ENCODE measurements at regions not wholly inside any gene's neighbourhood (a gene's known extent, or its start where the extent isn't known, plus 50 kb on each side); places are given as distances from the start of the nearest gene placed in this dataset.

DNA sequence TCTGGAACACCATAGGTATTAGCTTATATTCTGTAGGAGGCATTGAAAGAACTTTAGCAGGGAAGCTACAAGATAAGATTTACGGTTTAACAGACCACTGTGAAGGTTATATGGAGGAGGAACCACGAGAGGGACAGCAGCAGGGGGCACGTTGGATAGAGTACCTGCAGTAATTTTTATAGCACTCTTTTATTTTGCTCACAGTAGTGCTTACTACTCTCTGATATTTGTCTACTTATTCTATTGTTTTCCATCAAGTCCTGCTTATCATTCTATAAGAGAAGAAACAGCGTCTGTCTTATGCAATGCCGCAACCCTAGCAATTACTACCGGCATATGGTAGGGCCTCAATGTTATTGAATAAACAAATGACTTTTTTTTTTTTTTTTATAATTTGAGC, 122.5 kb downstream of the PCDH7 start:
- no peak overlapping the region for H3K4me3 ChIP-seq (ENCODE audit: low read length)
- TF ChIP-seq, protein P1, sequence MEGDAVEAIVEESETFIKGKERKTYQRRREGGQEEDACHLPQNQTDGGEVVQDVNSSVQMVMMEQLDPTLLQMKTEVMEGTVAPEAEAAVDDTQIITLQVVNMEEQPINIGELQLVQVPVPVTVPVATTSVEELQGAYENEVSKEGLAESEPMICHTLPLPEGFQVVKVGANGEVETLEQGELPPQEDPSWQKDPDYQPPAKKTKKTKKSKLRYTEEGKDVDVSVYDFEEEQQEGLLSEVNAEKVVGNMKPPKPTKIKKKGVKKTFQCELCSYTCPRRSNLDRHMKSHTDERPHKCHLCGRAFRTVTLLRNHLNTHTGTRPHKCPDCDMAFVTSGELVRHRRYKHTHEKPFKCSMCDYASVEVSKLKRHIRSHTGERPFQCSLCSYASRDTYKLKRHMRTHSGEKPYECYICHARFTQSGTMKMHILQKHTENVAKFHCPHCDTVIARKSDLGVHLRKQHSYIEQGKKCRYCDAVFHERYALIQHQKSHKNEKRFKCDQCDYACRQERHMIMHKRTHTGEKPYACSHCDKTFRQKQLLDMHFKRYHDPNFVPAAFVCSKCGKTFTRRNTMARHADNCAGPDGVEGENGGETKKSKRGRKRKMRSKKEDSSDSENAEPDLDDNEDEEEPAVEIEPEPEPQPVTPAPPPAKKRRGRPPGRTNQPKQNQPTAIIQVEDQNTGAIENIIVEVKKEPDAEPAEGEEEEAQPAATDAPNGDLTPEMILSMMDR (conservative IDR thresholded peaks at IDR 0.05; ENCODE audit: low read length), result no peak
- DNase-seq (ENCODE audit: low read depth), result no peak

DNA sequence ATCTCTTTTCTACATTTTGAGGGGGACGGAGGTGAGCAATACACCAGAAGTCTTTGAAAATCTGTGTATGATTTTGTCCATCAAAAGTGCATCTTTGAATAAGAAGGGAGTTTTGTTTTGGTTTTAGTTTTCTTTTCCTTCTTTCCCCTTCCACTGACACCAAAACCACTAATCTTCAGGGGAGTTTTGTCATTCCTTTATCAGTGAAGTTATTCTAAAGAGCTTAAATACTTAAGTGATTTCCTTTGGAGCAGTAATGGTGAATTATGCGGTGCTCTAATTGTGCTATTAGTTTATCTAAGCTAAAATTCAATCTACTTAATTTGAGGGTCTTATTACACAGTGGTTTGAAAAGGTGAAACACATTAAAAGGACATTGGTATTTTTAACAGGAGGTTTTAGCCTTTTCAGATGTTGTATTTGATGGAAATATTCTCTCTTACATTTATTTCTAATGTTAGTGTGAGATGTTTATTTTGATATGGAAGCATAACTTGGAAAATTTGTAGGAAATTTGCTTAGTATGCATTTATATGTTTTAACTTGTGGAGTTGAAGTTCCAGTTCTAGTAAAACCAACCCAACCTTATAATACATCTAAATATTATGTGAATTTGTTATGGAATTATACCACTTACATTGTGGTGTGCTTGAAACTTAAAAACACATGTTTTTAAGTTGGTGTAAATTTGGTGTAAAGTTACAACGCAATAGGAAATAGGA, 124.9 kb downstream of the PCDH7 start:
- no peak for DNase-seq (ENCODE audit: low read depth)
- TF ChIP-seq, protein P1 (conservative IDR thresholded peaks at IDR 0.05; ENCODE audit: low read length), result no peak
- H3K4me3 ChIP-seq (ENCODE audit: low read length), result no peak overlapping the region

DNA sequence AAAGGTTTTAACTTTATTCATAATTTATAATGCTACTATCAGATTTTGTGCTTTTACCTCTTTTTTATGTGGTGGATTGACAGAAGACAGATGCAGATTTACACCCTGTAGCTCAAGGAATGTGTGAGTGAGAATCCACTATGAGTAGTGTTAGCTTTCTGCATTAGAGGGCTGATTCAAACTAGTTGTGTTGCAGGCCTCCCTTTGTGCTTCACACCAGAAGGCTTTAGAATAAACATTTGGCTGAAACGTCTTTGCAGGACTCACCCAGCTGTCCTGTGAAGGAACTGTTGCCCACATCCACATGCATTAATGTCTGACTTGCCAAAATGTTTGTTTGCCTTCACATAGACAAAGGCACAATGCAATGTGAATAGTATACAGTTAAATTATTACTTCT, 127.0 kb downstream of the PCDH7 start:
- TF ChIP-seq, protein P1 (conservative IDR thresholded peaks at IDR 0.05; ENCODE audit: low read length), result no peak
- H3K4me3 ChIP-seq (ENCODE audit: low read length), result no peak overlapping the region
- DNase-seq (ENCODE audit: low read depth), result no peak

DNA sequence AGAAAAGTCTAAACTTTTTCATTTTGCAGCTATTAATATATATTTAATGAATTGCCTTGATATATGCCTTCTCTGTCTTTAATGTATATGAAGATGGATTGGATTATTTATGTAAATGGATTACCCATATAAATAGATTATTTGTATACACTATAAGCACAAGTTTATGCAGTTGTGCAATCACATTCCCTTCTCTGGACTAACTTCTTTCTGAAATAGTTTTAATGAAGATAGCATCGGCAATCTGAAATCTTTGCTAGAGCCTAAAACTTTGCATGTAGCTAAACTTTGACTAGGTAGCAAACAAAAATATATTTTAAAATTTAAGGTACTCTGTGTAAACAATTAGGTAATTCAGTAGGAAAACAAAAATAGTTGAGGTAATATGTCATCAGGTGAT, 127.8 kb downstream of the PCDH7 start:
- DNase-seq (ENCODE audit: low read depth), result no peak
- TF ChIP-seq, protein P1 (conservative IDR thresholded peaks at IDR 0.05; ENCODE audit: low read length), result no peak
- no peak overlapping the region for H3K4me3 ChIP-seq (ENCODE audit: low read length)

DNA sequence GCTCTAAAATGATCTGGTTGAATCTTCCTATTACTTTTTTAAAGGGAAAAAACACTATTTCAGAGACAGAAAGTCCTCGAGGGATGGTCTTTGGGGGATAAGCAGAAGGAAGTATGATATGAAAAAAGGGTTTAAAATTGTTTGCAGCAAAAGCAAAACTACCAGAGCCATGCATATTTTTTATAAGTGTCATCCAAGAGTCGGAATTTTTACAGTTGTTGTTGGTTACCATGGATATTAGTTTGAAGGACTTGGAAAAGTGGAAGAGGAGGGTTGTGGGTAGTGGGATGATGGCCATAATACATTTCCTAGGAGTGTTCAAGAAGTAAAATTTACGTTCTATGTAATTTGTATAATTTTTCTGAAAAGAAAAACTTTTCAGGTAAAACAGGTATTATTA, 134.4 kb downstream of the PCDH7 start:
- TF ChIP-seq, protein P1 (conservative IDR thresholded peaks at IDR 0.05; ENCODE audit: low read length), result no peak
- no peak overlapping the region for H3K4me3 ChIP-seq (ENCODE audit: low read length)
- no peak for DNase-seq (ENCODE audit: low read depth)

DNA sequence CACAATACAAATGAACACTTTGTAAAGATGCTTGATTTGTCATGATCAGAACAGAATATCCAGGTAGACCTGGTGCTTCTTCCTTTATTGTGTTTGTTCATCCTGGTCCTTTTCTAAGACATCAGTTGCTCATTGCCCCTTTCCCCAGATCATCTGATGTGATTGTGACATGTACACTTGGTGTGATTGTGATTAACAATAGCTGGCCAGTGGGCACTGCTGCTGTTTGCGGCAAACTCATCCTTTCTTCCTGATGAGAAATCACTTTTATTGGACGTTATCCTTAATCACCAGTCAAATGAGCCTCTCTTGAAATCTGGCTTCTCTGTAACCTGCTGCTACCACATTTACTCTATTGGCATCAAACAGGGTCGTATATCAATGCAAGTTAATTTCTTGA, 135.1 kb downstream of the PCDH7 start:
- H3K4me3 ChIP-seq (ENCODE audit: low read length), result no peak overlapping the region
- TF ChIP-seq, protein P1 (conservative IDR thresholded peaks at IDR 0.05; ENCODE audit: low read length), result no peak
- no peak for DNase-seq (ENCODE audit: low read depth)

DNA sequence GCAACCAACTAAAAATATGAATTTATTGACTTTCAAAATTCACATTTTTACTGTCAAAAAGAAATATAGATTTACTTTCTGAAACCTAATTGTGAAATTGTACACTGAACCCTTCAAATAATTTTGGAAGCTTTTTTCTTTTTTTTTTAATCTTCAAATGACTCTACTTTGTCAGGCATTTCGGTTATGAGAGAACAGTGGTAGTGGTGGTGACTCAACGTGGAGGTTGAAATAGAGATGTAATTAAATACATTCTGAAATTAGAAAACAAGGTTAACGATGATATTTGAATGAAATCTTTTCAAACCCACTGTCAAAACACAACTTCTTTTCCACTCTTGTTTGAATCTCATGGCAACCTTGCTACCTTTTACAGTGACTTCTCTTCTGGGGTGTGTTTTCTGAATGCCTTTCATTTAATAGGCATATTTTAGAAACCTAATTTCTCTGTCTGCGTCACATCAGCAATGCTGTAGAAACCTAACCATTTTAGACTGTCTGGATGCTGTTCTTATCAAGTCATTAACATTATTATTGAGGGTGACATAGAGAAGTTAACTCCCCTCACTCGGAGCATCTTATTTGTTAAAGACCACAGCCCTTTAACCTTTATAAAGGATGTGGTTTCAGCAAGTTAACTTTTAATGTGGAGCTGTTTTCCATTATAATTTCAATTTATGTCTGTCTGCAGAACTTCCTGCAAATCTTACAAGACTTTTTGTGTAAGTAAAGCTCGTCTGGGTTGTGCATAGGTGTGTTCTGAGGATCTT, 136.8 kb downstream of the PCDH7 start:
- no peak for DNase-seq (ENCODE audit: low read depth)
- no peak overlapping the region for H3K4me3 ChIP-seq (ENCODE audit: low read length)
- TF ChIP-seq, protein P1 (conservative IDR thresholded peaks at IDR 0.05; ENCODE audit: low read length), result no peak
